Smooth muscle cell (in vitro differentiated cells): ENCODE measurements at regions not wholly inside any gene's neighbourhood (a gene's known extent, or its start where the extent isn't known, plus 50 kb on each side); places are given as distances from the start of the nearest gene placed in this dataset.

Source experiments
- DNase-seq: peaks from one replicate; lab custom pipeline; 2025; ENCODE audit not compliant: unreplicated experiment; lab: John Stamatoyannopoulos, UW
- H2AFZ ChIP-seq: fragments of 200-600 bp; sonication (generic); 2 replicates; pipeline ENCODE4 v1.6.0; 2016; ENCODE audit warnings: antibody characterized with exemption, low read depth, mild to moderate bottlenecking
- H3F3A ChIP-seq: fragments of 200-600 bp; sonication (generic); 2 replicates; pipeline ENCODE4 v1.6.0; 2017; ENCODE audit warnings: antibody characterized with exemption, low read depth
- H3K27ac ChIP-seq: fragments of 200-600 bp; sonication (generic); 2 replicates; pipeline ENCODE4 v1.5.1; 2016; ENCODE audit warnings: low read depth, mild to moderate bottlenecking
- H3K27me3 ChIP-seq: fragments of 200-600 bp; sonication (generic); 2 replicates; pipeline ENCODE4 v1.6.1; 2016; ENCODE audit warnings: low read depth, mild to moderate bottlenecking
- H3K36me3 ChIP-seq: fragments of 200-600 bp; sonication (generic); 2 replicates; pipeline ENCODE4 v1.5.1; 2016; ENCODE audit warnings: low read depth
- H3K4me1 ChIP-seq: fragments of 200-600 bp; sonication (generic); 2 replicates; pipeline ENCODE4 v1.5.1; 2016; ENCODE audit warnings: low read depth
- H3K4me2 ChIP-seq: fragments of 200-600 bp; sonication (generic); 2 replicates; pipeline ENCODE4 v1.6.0; 2016; ENCODE audit warnings: mild to moderate bottlenecking
- H3K4me3 ChIP-seq: fragments of 200-600 bp; sonication (generic); 2 replicates; pipeline ENCODE4 v1.5.1; 2016; ENCODE audit warnings: mild to moderate bottlenecking
- H3K79me2 ChIP-seq: fragments of 200-600 bp; sonication (generic); 2 replicates; pipeline ENCODE4 v1.6.0; 2016; ENCODE audit warnings: low read depth, mild to moderate bottlenecking
- H3K9ac ChIP-seq: fragments of 200-600 bp; sonication (generic); 2 replicates; pipeline ENCODE4 v1.6.0; 2016; ENCODE audit warnings: low read depth
- H3K9me3 ChIP-seq: fragments of 200-600 bp; sonication (generic); replicated peaks from 2 replicates; pipeline ENCODE4 v1.5.1; 2016; ENCODE audit warnings: low read depth
- H4K20me1 ChIP-seq: fragments of 200-600 bp; sonication (generic); 2 replicates; pipeline ENCODE4 v1.6.0; 2016; ENCODE audit warnings: low read depth
- WGBS: methylation state at CpG from one replicate; pipeline ENCODE4 v1.1.7; 2016; ENCODE audit warnings: low lambda C conversion rate; 5-methylcytosine and 5-hydroxymethylcytosine counted together
- TF ChIP-seq, protein P1 (sequence below): fragments of 200-600 bp; sonication (generic); IDR thresholded peaks from 2 replicates; pipeline ENCODE4 v1.5.1; 2017; ENCODE audit warnings: borderline replicate concordance, mild to moderate bottlenecking, antibody characterized with exemption; ENCODE audit not compliant: insufficient read depth, poor library complexity, severe bottlenecking

DNA sequence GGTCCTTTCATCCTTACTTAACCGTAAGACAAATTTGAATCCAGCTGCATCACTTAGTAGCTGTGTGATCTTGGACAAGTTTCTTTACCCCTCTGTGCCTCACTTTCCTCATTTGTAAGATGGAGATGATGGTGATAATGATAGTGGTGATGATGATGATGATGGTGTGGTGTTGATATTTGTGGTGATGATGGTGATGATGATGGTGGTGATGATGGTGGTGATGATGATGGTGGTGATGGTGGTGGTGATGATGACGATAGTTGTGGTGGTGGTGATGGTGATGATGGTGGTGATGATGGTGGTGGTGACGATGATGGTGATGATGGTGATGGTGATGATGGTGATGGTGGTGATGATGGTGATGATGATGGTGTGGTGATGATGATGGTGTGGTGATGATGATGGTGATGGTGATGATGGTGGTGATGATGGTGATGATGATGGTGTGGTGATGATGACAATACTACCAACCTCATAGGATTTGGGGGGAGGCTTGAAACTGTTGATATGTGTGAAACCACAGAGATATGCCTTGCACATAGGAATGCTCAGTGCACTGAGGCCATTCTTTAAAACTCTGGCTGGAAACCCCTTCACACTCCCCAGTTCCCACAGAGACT is 233.2 kb downstream of the LY86 start:
- H3K27ac ChIP-seq = no peak overlapping the region

GRCh38 chr6:6823030-6823429 is 234.5 kb downstream of the LY86 start:
- Histone ChIP-seq H3K9me3 (no peaks in the 10 kb centered on the region), H3K4me1 (peaks cover 14% of the 10 kb centered on the region), H3F3A (no peaks in the 10 kb centered on the region), H2AFZ (no peak overlapping the region), H4K20me1 (no peaks in the 10 kb centered on the region), H3K4me2 (no peak overlapping the region), H3K9ac (no peak overlapping the region), H3K27ac (no peak overlapping the region), H3K36me3 (no peaks in the 10 kb centered on the region), H3K27me3 (no peaks in the 10 kb centered on the region), H3K79me2 (no peaks in the 10 kb centered on the region), H3K4me3 (no peak overlapping the region)
- 79% methylated on average over 6 of the region's 6 CpGs for WGBS
- no peak for DNase-seq
- TF ChIP-seq, protein P1, sequence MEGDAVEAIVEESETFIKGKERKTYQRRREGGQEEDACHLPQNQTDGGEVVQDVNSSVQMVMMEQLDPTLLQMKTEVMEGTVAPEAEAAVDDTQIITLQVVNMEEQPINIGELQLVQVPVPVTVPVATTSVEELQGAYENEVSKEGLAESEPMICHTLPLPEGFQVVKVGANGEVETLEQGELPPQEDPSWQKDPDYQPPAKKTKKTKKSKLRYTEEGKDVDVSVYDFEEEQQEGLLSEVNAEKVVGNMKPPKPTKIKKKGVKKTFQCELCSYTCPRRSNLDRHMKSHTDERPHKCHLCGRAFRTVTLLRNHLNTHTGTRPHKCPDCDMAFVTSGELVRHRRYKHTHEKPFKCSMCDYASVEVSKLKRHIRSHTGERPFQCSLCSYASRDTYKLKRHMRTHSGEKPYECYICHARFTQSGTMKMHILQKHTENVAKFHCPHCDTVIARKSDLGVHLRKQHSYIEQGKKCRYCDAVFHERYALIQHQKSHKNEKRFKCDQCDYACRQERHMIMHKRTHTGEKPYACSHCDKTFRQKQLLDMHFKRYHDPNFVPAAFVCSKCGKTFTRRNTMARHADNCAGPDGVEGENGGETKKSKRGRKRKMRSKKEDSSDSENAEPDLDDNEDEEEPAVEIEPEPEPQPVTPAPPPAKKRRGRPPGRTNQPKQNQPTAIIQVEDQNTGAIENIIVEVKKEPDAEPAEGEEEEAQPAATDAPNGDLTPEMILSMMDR = no peak

More for the DNA sequence above, 233.2 kb downstream of the LY86 start:
- TF ChIP-seq, protein P1 = no peak
- H2AFZ ChIP-seq = no peak overlapping the region
- no peak overlapping the region for H3K4me3 ChIP-seq
- H3K79me2 ChIP-seq = no peaks in the 10 kb centered on the region
- peaks cover 14% of the 10 kb centered on the region for H3K4me1 ChIP-seq
- H3K27me3 ChIP-seq = no peaks in the 10 kb centered on the region
- no peaks in the 10 kb centered on the region for H3K9me3 ChIP-seq
- H3K9ac ChIP-seq = no peak overlapping the region
- H3K36me3 ChIP-seq = no peaks in the 10 kb centered on the region
- DNase-seq = no peak
- WGBS = 77% methylated on average over 3 of the region's 3 CpGs
- H3K4me2 ChIP-seq = no peak overlapping the region
- no peaks in the 10 kb centered on the region for H3F3A ChIP-seq
- no peaks in the 10 kb centered on the region for H4K20me1 ChIP-seq

DNA sequence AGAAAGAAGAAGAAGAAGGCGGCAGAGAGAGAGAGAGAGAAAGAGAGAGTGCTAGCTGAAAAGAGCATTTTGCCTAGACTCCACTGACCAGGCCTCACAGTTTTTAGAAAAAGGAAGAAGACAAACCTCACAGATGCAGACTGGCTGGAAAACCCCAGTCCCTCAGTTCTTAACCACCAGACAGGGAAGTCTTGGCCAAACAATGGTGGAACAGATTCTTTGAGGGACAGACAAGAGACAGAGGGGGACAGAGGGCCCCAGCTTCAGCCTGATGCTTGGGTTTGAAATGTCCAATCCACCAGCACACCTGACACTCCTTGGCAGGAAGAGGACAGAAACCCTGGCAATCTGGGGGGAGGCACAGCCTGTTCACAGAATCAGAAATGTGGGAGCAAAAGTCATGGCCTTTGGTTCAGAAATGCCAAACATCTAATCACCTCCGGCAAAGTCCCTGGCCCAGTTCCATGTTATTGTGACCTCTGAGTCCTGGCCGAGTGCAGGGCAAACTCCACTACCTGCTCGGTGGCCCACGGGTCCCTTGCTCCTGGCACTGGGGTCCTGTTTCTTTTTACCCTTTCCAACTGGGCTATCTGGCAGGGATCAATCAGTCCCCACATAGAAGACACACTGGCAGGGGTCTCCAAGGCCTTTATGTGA is 235.2 kb downstream of the LY86 start:
- Histone ChIP-seq H3K4me2 (no peak overlapping the region), H3F3A (no peaks in the 10 kb centered on the region), H2AFZ (no peak overlapping the region), H3K79me2 (no peaks in the 10 kb centered on the region), H3K9ac (no peak overlapping the region), H3K27me3 (no peaks in the 10 kb centered on the region), H3K27ac (no peak overlapping the region), H3K4me1 (peaks cover 14% of the 10 kb centered on the region), H4K20me1 (no peaks in the 10 kb centered on the region), H3K36me3 (no peaks in the 10 kb centered on the region), H3K4me3 (no peak overlapping the region), H3K9me3 (no peaks in the 10 kb centered on the region)
- TF ChIP-seq, protein P1 = no peak
- no peak for DNase-seq
- 96% methylated on average over 4 of the region's 5 CpGs for WGBS

DNA sequence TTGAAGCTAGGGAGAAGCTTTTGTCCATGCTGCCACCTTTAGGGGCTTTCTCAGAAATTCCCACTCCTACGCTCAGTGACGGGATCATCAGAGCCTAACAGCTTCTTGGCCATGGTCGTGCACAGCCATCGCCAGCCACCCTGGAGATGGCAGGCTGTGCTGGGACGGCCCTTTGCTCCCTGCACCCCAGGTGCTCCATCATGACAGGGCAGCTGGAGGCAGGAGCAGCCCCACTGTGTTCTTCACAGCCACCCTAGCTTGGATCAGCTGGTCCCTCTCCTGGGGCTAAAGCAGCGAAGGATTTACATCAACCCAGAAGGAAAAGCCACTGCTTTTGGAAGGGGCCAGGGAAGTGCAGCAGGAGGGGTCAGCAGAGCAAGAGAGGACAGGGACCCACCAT is 235.9 kb downstream of the LY86 start:
- no peaks in the 10 kb centered on the region for H3K27me3 ChIP-seq
- H3K27ac ChIP-seq = no peak overlapping the region
- no peak overlapping the region for H3K4me2 ChIP-seq
- no peaks in the 10 kb centered on the region for H3K9me3 ChIP-seq
- no peak overlapping the region for H2AFZ ChIP-seq
- H3F3A ChIP-seq = no peaks in the 10 kb centered on the region
- no peaks in the 10 kb centered on the region for H4K20me1 ChIP-seq
- no peaks in the 10 kb centered on the region for H3K79me2 ChIP-seq
- 95% methylated on average over 5 of the region's 6 CpGs for WGBS
- DNase-seq = no peak
- peaks cover 14% of the 10 kb centered on the region for H3K4me1 ChIP-seq
- no peak overlapping the region for H3K9ac ChIP-seq
- no peak overlapping the region for H3K4me3 ChIP-seq
- TF ChIP-seq, protein P1 = no peak
- H3K36me3 ChIP-seq = no peaks in the 10 kb centered on the region
